Lower leg skin (tissue), 3 donors: ENCODE measurements at regions not wholly inside any gene's neighbourhood (a gene's known extent, or its start where the extent isn't known, plus 50 kb on each side); places are given as distances from the start of the nearest gene placed in this dataset.

Experiments
- CTCF ChIP-seq, 3 donors: fragments of 450-650 bp; IDR thresholded peaks; one replicate each; pipeline ENCODE4 v1.5.1; 2016; ENCODE audit warnings: antibody characterized with exemption in 3 of 3, mild to moderate bottlenecking in 3 of 3, moderate library complexity in 2 of 3
- POLR2A ChIP-seq, 2 donors: fragments of 450-650 bp; IDR thresholded peaks; one replicate each; pipeline ENCODE4 v1.6.1; 2016 to 2017; ENCODE audit warnings: antibody characterized with exemption in 2 of 2, mild to moderate bottlenecking in 1 of 2, moderate library complexity in 1 of 2

- TF ChIP-seq CTCF (IDR thresholded peaks at IDR 0.05) (no peak), POLR2A (IDR thresholded peaks at IDR 0.05) (no peak)
These were observed 653.4 kb downstream of the ANXA1 start for GRCh38 chr9:73805111-73805510.
